Transverse colon (tissue), 4 donors: ENCODE measurements at regions not wholly inside any gene's neighbourhood (a gene's known extent, or its start where the extent isn't known, plus 50 kb on each side); places are given as distances from the start of the nearest gene placed in this dataset.

ENCODE experiments used
- CTCF ChIP-seq, 5 experiments: fragments of 200-600 bp in 3 of 5; fragments of 450-650 bp in 2 of 5; sonication (generic) in 3 of 5; IDR thresholded peaks; 1 replicate in 2 of 5; 2 replicates in 3 of 5; pipeline ENCODE4 v1.5.1; 2016 to 2017; ENCODE audit warnings: antibody characterized with exemption in 5 of 5, inconsistent platforms in 3 of 5, mild to moderate bottlenecking in 2 of 5, moderate library complexity in 1 of 5
- POLR2A ChIP-seq: fragments of 450-650 bp; IDR thresholded peaks from one replicate; pipeline ENCODE4 v1.6.1; 2016; ENCODE audit warnings: antibody characterized with exemption, mild to moderate bottlenecking, moderate library complexity
- POLR2AphosphoS5 ChIP-seq, 3 donors: sonication (generic); formaldehyde crosslinking; IDR thresholded peaks; one replicate each; pipeline ENCODE4 v1.6.1; 2016; ENCODE audit warnings: antibody characterized with exemption in 3 of 3

GRCh38 chr6:126682440-126682839 lies 342.5 kb downstream of the CENPW start:
- TF ChIP-seq CTCF (IDR thresholded peaks at IDR 0.05) = no peak
- TF ChIP-seq POLR2AphosphoS5 (IDR thresholded peaks at IDR 0.05) = no peak
- TF ChIP-seq POLR2A = no peak
